ENCODE measurements at regions not wholly inside any gene's neighbourhood (a gene's known extent, or its start where the extent isn't known, plus 50 kb on each side); places are given as distances from the start of the nearest gene placed in this dataset.

GRCh38 chr13:105247830-105248229 lies 1287.6 kb downstream of the EFNB2 start:
- in situ Hi-C loops (cut with HindIII; ENCODE audit: low sequenced_read_pairs) = no loop called here

GRCh38 chr13:105240371-105240770 lies 1295.1 kb downstream of the EFNB2 start:
- in situ Hi-C loops (cut with HindIII; ENCODE audit: low sequenced_read_pairs) = no loop called here
- no peak for DNase-seq (ENCODE audit: low spot score)

More at GRCh38 chr13:105247830-105248229, 1287.6 kb downstream of the EFNB2 start:
- peak; percentile 5 for DNase-seq (ENCODE audit: low spot score)

DNA sequence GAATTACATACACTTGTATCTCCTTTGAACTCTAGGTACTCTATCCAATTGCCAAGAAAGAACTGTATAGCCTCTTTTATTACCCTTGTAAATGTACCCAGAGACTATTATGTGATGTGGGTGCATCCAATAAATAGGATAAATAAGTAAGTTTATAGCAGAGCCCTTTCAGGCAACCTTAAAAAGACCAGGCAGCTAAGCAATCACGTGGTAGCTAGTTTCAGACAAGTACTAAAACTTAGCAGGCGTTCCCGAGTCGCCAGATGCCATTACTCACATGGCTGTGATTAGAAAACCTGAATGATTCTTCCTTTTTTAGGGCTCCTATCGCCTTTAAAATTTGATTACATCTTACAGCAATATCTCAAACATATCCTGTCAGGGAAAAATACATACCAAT lies 1303.0 kb downstream of the EFNB2 start:
- in situ Hi-C loops (cut with HindIII; ENCODE audit: low sequenced_read_pairs) = no loop called here

DNA sequence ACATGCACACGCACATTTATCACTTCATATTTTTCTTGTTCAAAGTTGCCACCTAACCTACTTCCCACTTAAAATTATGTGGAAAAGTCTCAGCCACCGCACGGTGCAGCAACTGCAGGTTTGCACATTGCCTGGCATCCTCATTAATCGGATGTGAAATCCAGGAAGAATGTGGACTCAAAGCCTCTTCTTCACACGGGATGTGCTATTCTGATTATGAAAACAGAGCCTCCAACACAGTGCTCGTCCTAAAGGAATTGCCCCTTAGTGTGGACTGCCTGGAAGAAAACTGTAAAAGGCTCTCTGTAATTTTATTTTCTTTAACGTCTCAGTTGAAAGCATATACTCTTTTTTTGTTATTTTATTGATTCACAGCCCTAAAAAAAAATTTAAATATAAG lies 1303.5 kb downstream of the EFNB2 start:
- in situ Hi-C loops (cut with HindIII; ENCODE audit: low sequenced_read_pairs) = no loop called here
- DNase-seq (ENCODE audit: low spot score) = no peak

More for the DNA sequence above, 1303.0 kb downstream of the EFNB2 start:
- DNase-seq (ENCODE audit: low spot score) = no peak

DNA sequence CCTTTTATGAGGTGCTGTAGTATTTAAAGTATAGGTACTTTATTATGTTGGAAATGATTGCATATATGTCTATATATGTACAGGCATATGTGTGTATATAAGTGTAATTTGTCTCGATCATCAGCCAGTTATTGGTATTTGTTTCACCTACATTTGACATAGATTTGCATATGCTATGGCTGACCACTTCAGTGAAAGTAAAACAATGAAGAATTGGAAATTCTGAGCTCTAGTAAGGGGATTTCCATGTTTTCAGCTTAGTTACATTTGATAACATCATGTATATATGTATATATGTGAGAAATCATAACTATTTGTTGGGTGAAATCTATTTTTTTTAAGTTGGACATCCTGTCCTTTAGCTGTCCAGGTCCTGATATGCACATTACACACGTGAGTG lies 1303.9 kb downstream of the EFNB2 start:
- in situ Hi-C loops (cut with HindIII; ENCODE audit: low sequenced_read_pairs) = no loop called here
- no peak for DNase-seq (ENCODE audit: low spot score)

DNA sequence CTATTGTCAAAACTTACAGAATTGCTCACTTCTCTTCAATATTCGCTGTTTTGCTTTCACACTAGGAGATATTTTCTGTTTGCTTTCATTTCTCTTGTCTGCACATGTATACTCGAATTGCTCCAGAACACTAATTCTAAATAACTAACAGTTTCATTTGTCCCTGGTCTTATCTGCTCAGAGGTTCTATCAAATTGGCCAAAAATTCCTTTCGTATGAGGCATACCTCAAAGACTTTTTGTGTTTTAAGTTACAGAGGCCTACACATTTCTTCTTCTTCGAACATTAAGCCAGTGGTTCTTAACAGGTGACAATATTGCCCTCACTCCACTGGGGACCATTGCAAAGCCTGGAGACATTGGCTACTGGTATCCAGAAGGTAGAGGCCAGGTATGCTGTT lies 1314.6 kb downstream of the EFNB2 start:
- in situ Hi-C loops (cut with HindIII; ENCODE audit: low sequenced_read_pairs) = no loop called here
- no peak for DNase-seq (ENCODE audit: low spot score)

DNA sequence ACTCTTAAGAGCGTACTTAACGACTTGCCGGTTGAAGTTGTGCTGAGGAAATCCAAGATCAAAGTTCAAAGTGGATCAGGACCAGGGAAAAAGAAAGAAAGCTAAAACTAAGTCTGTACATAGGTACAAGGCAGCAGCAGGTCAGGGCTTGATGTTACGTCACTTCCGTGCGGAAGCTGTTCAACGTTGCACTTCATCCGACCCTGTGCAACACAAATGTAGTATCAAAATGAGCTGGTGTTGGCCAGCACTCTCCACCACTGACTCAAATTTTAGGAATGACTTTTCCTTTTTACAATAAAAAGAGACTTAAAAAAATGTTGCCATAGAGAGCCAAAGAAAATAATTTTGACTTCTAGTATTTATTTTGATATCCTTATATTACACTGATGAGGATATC lies 1315.4 kb downstream of the EFNB2 start:
- DNase-seq (ENCODE audit: low spot score) = no peak
- in situ Hi-C loops (cut with HindIII; ENCODE audit: low sequenced_read_pairs) = no loop called here

GRCh38 chr13:105219651-105220050 lies 1315.8 kb downstream of the EFNB2 start:
- in situ Hi-C loops (cut with HindIII; ENCODE audit: low sequenced_read_pairs) = no loop called here
- no peak for DNase-seq (ENCODE audit: low spot score)

GRCh38 chr13:105213512-105213911 lies 1322.0 kb downstream of the EFNB2 start:
- DNase-seq (ENCODE audit: low spot score) = no peak
- in situ Hi-C loops (cut with HindIII; ENCODE audit: low sequenced_read_pairs) = no loop called here

- in situ Hi-C loops (cut with HindIII; ENCODE audit: low sequenced_read_pairs) = no loop called here
- DNase-seq (ENCODE audit: low spot score) = no peak
These were observed 1327.7 kb downstream of the EFNB2 start for GRCh38 chr13:105207572-105208293.

DNA sequence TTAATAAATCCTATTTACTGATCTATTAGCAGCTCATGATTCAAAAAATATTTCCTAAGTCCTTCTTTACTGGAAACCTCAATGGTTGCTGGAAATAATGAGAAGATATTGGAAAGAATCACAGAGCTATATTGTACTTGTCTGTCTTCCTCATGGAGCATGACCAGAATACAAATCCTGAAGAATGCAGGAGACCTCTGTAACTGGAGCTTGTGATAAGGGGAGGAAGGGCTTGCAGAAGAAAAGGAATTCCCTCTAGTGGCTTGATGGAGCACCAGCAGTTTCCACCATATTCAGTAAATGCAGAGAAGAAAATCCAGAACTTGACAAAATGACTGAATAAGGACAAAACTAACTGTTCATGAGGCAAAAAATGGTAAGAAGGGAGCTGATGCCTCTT lies 1333.1 kb downstream of the EFNB2 start:
- DNase-seq (ENCODE audit: low spot score) = peak; percentile 41
- in situ Hi-C loops (cut with HindIII; ENCODE audit: low sequenced_read_pairs) = no loop called here

- in situ Hi-C loops (cut with HindIII; ENCODE audit: low sequenced_read_pairs) = no loop called here
- no peak for DNase-seq (ENCODE audit: low spot score)
These were observed 1334.1 kb downstream of the EFNB2 start for GRCh38 chr13:105201351-105201750.

- in situ Hi-C loops (cut with HindIII; ENCODE audit: low sequenced_read_pairs) = no loop called here
- no peak for DNase-seq (ENCODE audit: low spot score)
These were observed 1335.3 kb downstream of the EFNB2 start for GRCh38 chr13:105200181-105200580.

- no peak for DNase-seq (ENCODE audit: low spot score)
- in situ Hi-C loops (cut with HindIII; ENCODE audit: low sequenced_read_pairs) = no loop called here
These were observed 1339.4 kb downstream of the EFNB2 start for GRCh38 chr13:105196052-105196451.

GRCh38 chr13:105193026-105193425 lies 1342.4 kb downstream of the EFNB2 start:
- in situ Hi-C loops (cut with HindIII; ENCODE audit: low sequenced_read_pairs) = no loop called here
- peak; percentile 53 for DNase-seq (ENCODE audit: low spot score)

DNA sequence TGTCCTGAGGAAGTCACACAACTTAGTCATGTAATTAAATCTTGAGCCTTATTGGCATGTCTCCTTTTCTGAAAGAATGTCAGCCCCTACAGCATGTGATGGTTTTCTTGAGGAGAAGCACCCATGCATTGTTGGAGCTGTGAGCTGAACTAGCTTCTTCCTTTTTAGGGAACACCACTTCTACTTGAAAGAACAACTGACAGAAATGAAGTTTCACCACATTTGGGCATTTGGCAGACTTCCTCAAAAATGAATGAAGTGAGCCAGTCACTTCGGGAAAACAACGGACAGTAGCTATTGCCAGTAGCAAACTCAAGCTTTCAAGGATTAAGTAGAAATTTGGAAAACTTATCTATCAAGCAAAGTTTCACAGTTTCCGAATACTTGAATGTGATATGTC lies 1351.3 kb downstream of the EFNB2 start:
- DNase-seq (ENCODE audit: low spot score) = no peak
- in situ Hi-C loops (cut with HindIII; ENCODE audit: low sequenced_read_pairs) = no loop called here

DNA sequence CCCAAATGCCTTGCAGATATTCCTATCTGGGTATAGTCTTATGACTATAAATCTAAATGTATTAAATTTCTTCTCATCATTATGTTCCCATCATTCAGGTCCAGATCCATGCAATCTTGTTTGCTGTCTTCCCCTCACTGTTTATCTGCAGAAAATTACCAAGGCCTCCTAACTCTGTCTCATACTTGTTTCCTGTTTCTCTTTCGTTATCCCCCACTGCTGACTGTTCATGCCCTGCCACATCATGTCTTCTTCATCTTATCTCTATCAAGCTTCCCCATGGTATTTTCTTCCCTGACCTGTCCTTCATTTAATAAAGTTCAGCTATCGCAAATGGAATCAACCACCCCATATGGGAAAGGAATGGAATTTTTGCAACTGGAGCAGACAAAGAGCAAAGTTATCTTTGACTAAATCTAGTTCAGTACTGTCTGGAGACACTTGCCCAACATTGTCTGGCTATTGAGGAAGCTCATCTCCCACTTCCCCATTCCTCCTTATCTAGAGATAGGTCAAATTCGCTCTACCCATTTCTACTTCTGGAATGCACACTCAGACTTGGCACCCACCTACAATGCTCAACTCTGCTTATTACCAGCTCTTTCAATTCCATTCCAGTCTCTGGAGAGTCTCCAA lies 1358.1 kb downstream of the EFNB2 start:
- in situ Hi-C loops (cut with HindIII; ENCODE audit: low sequenced_read_pairs) = no loop called here
- DNase-seq (ENCODE audit: low spot score) = peak; percentile 12

DNA sequence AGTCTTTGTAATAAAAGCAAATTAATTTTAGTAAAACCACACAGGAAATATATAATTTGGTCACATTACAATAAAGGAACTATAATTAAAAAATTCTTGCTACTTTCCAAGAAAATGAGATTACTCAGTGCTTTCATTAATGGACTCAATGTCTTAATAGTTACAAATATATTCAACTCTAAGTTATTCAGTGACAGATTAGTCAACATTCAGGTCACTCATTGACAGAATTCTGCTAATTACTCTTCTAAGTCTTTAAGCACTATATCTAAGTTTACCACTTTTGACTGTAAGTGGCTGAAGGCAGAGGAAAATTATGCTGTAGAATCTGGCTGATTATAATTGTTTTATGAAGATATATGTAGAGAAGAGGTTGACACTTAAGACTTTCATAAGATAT lies 1365.0 kb downstream of the EFNB2 start:
- in situ Hi-C loops (cut with HindIII; ENCODE audit: low sequenced_read_pairs) = no loop called here
- no peak for DNase-seq (ENCODE audit: low spot score)

DNA sequence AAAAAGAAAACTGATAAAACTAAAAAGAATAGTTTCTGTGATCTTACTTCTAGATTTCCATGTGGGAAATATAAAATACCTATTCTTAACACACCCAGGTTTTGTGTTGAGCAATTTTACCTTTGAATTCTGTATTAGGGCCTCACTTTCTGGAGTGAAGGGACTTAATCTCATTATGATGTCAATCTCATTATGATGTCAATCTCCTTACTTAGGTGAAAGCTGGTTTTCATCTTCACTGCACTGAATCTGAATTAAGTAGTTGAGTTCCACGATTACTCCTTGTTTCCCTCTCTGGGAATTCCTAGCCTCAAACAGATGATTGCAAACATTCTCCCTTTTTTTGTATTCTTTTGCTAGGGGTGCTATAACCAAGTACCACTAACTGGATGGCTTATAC lies 1367.2 kb downstream of the EFNB2 start:
- in situ Hi-C loops (cut with HindIII; ENCODE audit: low sequenced_read_pairs) = no loop called here
- DNase-seq (ENCODE audit: low spot score) = no peak

- in situ Hi-C loops (cut with HindIII; ENCODE audit: low sequenced_read_pairs) = no loop called here
- no peak for DNase-seq (ENCODE audit: low spot score)
These were observed 1368.1 kb downstream of the EFNB2 start for GRCh38 chr13:105167385-105167784.
